HG02981 (cell line): ENCODE measurements at regions not wholly inside any gene's neighbourhood (a gene's known extent, or its start where the extent isn't known, plus 50 kb on each side); places are given as distances from the start of the nearest gene placed in this dataset.

Source experiments
- ATAC-seq: cut with Tn5 transposase; IDR thresholded peaks from one replicate; pipeline ENCODE4 v1.9.1; 2021; ENCODE audit warnings: mild to moderate bottlenecking, moderate library complexity; ENCODE audit not compliant: unreplicated experiment

DNA sequence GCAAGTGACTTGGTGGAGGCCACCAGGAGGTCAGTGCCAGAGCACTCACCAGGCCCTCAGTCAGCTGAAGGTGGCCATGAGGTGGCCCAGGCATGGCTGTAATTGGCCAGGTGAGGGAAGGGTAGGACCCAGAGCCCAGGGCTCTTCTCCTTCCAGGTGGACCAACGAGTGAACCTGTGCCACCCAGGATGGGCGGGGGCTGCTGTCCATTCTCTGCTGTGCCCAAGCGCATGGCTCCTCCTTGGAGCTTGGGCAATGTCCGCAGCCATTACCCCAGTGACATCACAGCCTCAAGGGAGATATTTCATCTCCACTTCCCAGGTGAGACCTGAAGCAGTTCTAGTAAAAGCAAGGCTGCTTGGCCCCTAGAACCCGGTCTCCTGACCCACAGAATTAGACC lies 303.0 kb upstream of the FOXF1 start:
- ATAC-seq: no peak

DNA sequence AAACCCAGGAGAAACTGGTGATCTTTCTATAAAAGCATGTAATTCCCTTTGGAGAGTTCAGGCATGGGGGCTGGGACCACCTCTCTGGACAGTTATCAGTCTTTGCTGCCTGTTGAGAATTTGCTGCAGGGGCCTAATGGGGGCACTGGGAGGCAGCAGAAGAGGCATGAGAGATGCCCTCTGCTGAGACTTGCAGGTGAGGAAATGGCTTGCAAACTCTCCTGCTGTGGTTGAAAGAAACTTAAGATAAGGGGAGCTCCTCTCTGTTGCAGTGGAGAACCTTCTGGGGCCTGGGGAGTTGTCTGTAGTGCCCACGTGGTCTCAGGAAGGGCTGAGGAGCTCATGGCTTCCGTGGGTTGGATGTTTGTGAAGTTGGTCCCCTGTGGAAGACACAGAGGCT lies 301.1 kb upstream of the FOXF1 start:
- no peak for ATAC-seq

DNA sequence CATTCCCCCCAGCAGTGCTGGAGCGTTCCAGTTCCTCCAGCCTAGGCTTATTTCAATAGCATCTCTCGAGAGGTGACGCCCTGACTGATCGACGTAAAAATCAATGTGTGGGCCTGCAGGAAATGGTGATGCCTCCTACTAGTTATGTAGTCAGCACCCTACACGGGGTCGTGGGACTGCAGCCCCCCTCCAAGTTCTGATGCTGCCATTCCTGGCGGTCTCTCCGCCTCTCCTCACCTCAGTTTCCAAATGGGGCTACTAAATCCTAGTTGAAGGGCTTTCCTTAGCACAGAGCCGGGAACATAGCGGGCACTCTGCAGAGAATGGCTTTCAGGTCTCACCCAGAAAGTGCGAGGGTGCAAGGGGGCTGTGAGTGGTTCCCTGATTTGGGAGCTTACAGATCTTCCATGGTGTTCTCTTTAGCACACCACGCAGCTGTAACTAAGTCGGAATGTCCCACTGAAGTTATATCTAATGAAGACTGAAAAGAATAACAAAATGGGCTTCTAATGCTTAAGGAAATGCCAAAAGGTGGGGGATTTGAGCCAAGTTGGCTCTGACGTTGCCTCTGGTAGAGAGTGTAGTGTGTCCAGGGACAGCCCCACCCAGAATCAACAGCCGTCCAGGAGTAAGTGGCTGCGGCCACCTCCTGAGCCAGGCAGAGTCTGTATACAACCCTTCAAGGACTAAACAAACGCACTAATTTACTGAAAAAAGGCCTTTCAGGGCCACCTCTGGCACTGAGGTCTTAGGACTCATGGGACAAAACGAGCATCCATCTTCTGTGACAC lies 299.7 kb upstream of the FOXF1 start:
- ATAC-seq: no peak

DNA sequence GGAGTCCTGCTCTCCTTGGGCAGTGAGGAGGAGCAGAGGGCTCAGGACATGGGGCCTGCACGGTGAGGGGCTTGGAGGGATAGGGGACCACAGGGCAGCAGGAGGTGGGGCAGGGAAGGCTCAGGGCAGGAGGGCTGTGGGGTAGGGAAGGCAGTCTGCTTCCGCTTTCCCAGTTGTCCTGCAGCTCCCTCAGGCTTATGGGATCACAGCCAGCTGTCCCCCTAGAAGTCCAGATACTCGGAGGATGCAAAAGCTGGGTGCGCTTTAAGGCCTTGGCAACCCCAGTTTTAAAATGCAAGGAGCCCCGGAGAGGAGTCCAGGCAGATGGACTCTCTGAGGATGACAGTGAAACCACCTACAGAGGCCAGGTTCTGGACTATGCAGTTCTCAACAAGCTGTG lies 299.1 kb upstream of the FOXF1 start:
- no peak for ATAC-seq

DNA sequence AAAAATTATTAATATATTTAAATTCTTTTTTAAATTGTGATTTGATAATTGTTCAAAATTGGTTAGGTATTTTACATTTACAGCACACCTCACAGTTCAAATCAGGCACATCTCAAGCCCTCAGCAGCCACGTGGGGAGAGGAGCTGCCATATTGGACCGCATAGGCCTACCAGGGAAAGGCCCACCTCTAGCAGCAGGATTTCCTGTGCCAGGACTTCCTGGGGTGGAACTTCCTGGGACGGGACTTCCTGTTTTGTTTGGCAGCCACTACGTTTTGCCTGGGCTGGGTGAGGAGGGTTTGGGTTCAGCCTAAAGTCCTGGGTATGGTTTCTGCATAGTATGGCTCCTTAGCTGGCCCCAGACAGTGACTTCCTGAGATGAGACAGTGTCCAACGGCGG lies 298.5 kb upstream of the FOXF1 start:
- no peak for ATAC-seq

DNA sequence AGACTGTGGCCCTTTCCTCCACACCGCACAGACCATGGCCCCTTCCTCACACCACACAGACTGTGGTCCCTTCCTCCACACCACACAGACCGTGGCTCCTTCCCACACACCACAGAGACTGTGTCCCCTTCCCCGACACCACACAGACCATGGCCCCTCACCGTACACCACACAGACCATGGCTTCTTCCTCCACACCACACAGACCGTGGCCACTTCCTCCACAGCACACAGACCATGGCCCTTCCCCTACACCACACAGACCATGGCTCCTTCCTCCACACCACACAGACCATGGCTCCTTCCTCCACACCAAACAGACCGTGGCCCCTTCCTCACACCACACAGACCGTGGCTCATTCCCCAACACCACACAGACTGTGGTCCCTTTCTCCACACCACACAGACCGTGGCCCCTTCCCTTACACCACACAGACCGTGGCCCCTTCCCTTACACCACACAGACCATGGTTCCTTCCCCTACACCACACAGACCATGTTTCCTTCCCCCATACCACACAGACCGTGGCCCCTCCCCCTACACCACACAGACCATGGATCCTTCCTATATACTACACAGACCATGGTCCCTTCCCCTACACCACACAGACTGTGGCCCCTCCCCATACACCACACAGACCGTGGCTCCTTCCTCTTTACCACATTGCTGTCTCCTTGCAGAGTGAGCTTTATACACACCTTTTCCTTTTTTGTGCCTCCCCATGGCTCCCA lies 297.5 kb upstream of the FOXF1 start:
- no peak for ATAC-seq

DNA sequence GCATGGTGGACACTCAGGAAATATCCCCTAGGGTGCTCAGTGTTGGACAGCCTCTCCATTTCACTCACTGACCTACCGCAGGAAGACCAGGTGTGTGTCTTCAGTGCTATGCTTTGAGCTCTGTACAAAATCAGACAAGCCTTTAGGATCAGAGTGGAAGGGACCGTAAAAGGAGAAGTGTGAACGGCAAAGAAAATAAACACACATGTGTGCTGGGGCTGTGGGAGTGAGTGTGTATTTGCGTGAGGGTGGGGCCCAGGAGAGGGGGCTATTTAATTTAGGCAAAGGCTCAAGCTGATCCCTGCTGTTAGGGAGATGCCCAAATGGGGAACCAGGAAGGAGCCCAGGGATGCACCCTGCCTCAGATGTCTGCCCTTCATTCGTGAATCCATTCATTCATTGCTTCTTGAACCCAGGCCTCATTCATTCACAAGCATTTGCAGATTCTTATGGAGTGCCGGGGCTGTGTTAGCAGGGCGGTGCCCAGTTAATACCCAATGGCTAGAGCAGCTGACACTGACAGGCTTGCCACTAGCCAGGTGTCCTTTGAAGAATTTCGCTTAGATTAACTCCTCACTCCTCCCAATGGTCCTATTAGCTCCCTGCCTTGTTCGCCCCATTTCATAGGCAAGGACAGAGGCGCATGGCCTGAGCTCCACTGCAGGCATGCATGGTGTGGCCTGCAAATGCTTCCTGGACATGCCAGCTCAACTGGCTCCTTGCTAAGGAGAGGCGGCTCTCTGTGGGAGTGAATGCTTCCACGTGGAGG lies 296.7 kb upstream of the FOXF1 start:
- ATAC-seq: no peak

DNA sequence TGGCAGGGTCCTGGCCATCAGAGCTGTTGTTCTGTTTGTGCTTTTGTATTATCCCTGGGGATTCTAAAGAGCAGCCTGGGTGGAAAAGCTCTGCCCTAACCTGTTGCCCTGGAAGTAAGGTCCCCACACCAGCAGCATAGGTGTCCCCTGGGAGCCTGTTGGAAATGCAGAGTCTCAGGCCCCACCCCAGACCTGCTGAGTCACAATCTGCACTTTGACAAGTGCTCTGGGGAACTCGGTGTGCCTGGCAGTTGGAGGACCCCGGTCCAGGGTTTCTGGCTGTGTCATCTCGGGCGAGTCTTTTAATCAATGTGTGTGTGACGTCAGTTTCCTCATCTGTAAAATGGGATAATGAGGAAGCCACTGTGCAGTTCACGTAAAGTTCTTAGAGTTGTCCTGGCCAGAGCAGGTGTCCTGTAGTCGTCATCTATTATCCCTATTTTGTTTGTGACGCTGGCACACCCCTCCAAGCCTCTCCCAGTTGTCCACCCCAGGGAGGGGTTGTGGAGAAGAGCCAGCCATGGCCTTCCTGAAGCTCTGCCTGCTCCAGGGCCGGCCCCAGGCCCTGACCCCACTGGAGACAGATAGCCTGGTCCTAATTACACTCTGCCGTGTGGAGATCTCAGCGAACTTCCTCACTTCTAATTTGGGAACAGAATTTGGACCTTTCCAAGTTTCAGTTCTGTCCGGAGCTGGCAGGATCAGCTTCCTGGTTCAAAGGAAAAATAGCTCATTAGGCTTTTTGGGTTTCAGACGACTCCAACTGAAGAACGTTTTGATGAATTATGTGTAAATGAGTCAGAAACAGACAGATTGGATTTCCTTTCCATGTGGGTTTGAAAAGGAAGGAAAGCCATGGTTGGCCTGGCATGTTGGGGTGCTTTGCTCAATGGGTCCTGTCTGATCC lies 295.7 kb upstream of the FOXF1 start:
- no peak for ATAC-seq

DNA sequence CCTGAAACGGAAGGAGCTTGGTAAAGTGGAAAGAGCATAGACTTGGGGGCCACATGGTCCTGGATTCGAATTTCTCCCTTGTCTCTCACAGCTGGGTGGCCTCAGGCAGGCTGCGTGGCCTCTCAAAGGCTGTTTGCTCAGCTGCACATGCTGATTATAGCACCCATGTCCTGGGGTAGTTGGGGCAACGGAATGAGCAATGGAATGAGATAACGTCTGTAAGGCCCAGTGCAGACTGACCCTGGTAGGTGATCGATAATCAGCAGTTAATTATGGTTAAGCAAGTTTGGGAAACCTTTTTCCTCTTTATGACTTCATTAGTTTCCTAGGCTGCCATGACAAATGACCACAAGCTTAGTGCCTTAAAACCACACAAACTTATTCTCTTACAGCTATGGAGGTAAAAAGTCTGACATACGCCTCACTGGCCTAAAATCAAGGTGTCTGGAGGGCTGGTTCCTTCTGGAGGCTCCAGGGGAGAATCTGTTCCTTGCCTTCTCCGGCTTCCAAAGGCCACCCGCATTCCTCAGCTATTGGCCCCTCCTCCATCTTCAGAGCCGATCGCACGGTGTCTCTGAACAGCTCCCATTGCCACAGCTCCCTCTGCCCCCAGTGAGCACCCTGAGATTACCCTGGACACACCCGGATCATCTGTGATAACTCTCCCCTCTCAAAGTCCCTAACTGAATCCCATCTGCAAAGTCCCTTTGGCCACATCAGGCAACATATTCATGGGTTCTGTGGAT lies 294.9 kb upstream of the FOXF1 start:
- no peak for ATAC-seq

DNA sequence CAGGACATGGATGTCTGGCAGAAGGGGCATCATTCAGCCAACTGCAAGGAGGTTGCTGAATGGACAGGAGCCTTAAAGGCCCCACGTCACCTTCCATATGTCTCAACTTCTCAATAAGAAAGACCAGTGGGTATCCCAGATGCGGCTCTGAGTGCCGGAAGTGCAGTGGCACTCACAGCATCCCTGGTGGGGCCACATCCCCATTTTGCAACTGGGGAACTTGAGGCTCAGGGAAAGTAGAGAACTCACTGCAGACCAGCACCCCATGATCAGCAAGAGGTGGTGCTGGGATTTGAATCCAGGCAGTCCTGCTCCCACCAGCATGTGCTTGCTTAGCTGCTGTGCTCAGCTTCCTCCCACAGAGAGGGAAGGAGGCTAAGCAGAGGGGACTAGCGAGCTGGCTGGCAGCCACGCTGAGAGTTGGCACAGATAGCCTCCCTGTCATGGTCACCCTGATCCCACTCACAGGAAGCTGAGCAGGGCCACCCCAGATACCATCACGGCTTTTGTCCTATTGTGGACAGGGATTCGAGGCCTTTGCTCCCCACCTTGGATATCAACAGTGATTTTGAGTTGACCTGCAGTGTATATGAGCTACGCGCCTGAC lies 294.2 kb upstream of the FOXF1 start:
- ATAC-seq: no peak

DNA sequence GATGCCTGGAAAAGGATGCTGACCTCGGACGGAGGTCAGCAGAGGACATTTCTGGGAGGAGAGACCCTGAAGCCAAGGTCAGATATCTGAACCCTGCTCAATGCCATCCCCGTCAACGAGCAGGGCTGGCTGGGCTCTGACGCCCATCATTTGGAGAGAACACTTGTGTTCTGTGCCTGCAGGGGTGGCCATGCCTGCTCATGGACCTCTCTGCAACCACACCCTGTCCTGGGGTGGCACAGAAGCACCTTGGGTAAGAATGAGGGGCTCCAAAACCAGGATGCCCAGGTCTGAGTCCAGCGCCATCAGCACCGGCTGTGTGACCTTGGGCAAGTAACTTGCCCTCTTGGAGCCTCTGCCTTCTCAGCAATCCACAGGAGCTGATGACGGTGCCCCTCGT lies 293.7 kb upstream of the FOXF1 start:
- ATAC-seq: no peak

DNA sequence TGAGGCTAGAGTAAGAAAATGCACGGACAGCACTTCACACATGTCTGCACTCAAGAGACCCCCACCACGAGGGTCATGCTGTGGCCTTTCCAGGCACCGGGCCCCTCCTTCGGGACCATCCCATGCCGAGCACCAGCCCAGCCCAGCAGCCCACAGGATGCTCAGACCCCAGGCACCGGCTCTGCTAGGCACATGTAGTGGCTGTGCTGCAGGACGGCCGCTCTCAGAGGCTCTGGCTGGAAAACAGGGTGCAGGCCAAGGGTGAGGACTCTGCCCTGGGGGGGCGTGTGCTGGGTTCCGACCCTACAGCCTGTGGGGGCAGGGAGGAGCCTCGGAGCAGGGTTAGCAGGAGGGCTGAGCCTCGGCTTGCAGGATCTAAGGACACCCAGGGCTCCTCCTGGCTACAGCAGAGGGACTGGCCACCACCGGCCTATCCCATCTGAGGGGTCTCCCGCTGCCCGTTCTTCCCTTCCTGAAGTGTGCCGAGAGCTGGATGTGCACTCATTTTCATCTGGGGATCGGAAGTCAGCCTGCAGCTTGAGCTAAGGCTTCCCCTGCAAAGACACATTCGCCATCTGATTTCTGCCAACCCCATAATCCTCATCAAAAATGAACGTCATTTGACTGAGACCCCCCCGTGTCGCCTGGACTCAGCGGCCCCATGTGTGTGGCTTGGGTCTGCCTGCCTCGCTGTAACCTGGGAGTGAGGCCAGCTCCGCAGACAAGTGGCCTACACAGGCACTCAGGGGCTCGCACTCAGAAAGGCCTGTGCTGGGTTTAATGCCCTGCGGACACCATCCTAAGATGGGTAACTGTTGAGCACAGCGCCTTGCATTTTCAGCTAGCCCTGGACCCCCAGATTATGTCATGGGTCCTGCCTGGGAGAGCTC lies 293.1 kb upstream of the FOXF1 start:
- no peak for ATAC-seq

DNA sequence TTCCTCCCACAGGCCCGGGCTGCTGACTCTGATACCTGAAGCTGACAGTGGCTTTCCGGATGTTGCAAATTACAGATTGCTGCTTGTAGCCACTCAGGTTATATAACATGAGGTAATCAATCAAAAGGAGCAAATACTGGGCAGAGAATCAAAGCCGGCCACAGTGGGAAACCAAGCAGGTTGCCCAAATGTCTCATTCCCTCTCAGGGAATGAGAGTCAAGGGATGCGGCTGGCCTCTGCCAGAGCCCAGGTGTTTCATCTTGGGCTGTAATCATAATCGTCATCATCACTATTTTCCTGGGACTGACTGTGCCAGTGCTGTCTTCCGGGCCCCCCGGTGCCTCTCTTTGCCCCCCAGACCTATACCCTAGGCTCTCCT lies 292.4 kb upstream of the FOXF1 start:
- no peak for ATAC-seq

DNA sequence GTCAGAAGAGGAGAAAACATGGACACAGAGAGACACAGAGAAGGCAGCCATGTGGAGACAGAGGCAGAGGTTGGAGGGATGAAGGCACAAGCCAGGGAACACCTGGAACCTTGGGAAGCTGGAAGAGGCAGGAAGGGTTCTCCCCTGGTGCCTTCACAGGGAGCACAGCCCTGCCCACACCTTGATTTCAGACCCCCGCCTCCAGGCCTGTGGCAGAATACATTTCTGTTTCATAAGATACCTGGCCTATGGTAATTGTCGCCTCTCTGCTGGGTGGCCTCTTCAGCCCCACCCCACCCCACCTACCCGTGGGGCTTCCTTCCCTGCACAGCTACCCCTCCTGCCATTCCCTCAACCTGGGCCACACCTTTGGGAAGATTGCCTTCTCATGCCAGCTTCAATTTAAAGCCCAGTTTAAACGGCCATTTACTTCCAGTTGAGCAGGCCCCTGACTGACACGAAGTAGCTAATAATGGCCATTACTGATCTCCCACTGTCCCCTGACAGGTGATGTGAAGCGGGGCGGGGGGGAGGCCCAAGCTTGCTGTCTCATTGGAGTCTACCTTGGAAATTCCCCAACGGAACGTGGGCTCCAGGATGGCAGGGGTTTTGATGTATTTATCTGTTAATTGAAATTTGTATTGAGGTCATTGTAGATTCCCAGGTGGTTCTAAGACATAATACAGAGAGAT lies 291.7 kb upstream of the FOXF1 start:
- no peak for ATAC-seq

DNA sequence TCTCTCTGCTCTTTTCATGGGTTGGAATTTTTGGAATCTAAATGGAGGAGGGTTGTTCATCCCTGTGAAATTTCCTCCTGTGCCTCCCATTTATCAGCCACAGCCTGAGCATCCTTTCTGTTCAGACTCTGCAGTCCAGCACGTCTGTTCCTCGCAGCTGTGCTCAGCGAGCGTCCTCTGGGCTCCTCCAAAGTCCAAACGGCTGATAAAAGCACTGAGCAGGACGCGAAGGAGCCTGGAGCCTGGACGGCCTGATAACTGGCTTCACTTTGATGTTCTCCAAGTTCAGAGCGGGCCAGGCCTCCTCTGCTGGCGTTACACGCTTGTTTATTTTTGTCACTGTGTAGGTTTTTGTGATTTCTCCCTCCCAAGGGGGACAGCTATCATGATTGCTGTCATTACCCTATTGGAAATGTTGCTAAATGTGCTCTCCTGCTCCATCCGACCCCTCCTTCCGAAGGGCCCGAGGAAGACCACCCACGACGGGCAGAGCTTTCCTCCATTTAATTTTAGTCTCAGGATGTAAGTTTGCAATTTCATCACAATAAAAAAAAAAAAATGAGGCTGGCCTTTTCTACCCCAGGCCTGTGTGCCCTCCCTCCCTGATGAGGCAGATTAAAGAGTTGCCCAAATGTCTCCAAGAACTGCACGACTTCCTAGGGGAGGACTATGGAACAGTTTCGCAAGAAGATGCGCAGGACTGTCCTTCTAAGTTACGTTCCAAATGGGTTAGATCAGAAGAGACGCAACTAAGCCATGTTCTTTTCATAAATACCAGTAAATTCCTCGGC lies 290.5 kb upstream of the FOXF1 start:
- no peak for ATAC-seq

DNA sequence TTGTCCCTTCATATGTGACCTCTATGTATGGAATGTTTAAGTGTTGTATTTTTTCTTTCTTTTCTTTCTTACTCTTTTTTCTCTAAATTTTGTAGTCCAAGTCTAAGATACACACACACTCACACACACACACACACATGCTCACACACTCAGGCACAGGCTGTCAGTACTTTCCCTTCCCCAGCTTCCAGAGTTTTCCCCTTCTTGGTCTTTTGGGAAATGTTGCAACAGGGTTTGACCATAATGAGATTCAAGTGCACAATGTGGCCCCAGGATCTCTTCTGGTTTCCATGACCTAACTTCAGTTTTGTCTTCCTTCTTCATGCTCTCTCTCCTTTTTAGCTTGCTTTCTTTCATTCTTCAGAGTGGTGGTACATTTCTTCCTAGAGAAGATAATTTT lies 289.8 kb upstream of the FOXF1 start:
- no peak for ATAC-seq

DNA sequence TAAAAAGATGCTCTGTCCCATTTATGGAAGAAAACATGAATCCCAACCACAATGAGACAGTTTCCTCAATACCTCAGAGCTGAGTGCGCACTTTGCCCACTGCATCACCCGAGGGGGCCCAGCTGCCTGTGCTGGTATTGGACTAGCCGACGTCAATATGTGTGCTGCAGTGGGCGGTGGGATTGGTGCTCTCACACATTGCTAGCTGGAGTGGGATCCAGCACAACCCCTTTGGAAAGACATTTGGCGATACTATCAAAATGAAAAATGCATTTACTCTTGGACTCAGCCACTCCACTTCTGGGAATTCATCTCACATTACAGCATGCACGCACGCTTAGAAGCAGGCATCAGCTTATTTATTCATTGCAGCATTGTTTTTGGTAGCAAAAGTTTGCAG lies 289.2 kb upstream of the FOXF1 start:
- ATAC-seq: no peak
